T47D (cell line): ENCODE measurements at regions not wholly inside any gene's neighbourhood (a gene's known extent, or its start where the extent isn't known, plus 50 kb on each side); places are given as distances from the start of the nearest gene placed in this dataset.

Experiments
- DNase-seq, 2 experiments: peaks; one replicate each; pipeline versions ENCODE4 v3.0.0 to v3.0.0-alpha.2; 2011 to 2012; ENCODE audit warnings: low read depth in 1 of 2, low spot score in 1 of 2
- JUND ChIP-seq: IDR thresholded peaks from 2 replicates; pipeline ENCODE4 v1.6.1; 2012; ENCODE audit warnings: low read depth
- in situ Hi-C: cut with HindIII; loops from 2 replicates; pipeline ENCODE4 v1.10.0; 2016; ENCODE audit warnings: low sequenced_read_pairs, low pct_unique_long_range_greater_than_20kb

DNA sequence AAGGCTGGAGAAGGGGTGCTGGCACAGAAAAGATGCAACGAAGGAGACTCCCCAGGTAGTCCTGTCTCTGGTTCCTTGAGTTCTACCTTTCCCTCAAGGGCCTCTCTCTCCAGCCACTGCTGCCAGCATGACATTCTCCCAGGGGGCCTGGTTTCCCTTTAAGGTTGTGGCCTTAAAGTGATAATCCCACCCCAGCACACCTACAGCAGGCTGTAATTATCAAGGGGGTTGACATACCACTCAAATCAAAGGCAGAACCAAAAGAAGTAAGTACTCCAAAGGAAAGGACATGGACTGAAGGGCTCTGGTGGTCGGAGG, 84.7 kb upstream of the KCNK12 start:
- TF ChIP-seq JUND: no peak
- in situ Hi-C loops: no loop called here
- no peak for DNase-seq

GRCh38 chr2:47654790-47655562, 84.2 kb upstream of the KCNK12 start:
- DNase-seq: no peak
- TF ChIP-seq JUND: no peak
- in situ Hi-C loops: no loop called here

- in situ Hi-C loops: no loop called here
- no peak for TF ChIP-seq JUND
- no peak for DNase-seq
Measured at GRCh38 chr2:47653902-47654789, 83.4 kb upstream of the KCNK12 start.

GRCh38 chr2:47653036-47653435, 82.3 kb upstream of the KCNK12 start:
- DNase-seq: no peak
- no peak for TF ChIP-seq JUND
- in situ Hi-C loops: no loop called here

DNA sequence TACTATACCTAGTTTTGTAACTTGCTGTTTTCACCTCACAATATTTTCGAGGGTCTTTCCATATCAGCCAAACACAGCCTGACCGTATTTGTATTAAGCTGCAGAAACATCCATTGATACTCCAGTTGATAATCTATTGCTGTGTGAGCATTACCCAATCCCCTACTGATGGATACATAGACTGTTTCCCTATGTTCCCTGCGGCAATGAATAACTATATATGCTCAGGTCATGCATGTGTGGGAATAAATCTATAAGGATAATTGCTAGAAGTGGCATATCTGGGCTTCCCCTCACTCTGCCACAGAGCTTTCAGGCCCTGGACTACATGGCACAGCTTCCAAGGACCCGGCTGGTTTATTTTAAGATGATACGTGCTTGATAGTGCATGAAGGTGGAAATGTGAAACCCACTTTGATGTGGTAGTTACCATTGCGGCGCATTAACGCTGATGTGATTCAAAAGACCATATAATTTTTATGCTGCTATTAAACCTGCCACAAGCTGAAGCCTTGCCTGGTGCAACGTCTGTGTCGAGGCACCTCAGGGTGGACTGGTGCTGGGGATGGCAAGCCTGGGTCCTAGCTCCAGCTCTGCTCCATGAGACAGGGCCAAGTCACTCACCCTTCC, 81.4 kb upstream of the KCNK12 start:
- in situ Hi-C loops: no loop called here
- TF ChIP-seq JUND: no peak
- no peak for DNase-seq

DNA sequence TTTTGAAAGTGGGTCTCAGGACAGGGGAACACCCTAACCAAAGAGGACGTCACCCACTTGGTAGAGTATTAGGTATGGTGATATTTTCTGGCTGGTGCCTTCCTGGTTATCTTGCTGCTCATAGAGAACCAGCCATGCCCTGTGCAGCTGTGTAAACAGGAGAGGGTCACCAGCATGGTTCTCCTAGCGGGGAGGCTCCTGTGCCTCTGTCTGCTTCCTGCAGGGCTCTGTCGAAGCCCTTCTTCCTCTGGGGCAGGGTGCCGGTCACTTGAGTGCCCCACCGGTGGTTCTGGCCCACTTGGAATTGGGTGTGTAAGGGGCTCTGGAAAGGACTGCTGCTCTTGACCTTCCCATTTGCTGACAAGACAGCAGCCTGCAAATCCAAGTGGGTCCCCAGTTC, 80.5 kb upstream of the KCNK12 start:
- TF ChIP-seq JUND: no peak
- in situ Hi-C loops: no loop called here
- DNase-seq: no peak

GRCh38 chr2:47650001-47650535, 79.3 kb upstream of the KCNK12 start:
- in situ Hi-C loops: no loop called here
- TF ChIP-seq JUND: no peak
- DNase-seq: no peak

DNA sequence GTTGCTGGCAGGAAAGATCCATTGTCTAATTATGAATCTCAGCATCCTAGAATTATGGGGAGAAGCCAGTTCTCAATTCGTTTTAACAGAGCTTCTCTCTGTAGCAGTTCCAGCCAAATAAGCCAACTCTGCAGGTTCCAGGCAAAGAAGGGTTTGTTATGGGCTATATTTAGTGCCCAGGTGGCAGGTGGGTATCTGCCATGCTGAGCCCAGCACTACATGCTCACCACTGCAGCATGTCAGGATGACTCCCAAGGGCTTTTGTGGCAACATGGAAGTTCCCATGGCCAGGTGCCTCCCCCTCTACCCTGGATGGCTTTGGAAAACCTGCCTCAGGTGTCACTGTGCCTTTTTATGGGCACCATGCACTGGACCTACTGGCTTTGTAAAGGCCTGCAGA, 74.5 kb upstream of the KCNK12 start:
- DNase-seq: no peak
- no peak for TF ChIP-seq JUND
- in situ Hi-C loops: no loop called here

GRCh38 chr2:47644351-47644750, 73.6 kb upstream of the KCNK12 start:
- no peak for DNase-seq
- in situ Hi-C loops: no loop called here
- TF ChIP-seq JUND: no peak

DNA sequence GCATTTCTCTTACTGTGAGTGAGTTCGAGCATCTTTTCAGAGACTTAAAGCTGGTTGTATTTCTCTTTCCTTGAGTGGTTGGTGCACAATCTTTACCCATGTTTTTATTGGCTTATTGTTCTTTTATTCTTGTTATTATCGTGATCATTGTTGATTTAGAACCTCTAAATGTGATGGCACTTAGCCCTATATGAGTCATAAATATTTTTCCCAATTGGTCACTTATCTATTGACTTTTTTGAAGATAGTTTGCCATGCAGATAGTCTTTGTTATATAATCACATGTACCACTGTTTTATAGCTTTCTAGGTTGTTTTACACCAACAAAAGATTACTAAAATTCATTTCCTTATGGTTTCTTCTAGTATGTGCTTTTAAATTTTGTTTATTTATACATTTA, 70.6 kb upstream of the KCNK12 start:
- no peak for DNase-seq
- in situ Hi-C loops: no loop called here

DNA sequence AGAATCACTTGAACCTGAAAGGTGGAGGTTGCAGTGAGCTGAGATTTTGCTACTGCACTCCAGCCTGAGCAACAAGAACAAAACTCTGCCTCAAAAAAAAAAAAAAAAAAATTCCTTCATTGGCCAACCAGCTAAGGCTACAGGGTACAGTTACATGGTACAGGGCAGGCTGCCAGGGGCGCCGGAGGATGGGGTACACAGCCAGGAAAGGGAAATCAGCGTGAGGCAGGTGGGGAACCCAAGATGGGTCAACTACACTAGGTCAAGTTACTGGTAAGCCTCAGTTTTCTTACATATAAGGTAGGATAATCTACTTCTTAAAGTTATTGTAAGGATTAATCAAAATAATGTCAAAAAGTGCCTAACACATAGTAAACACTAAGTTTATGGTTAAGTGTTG, 69.6 kb upstream of the KCNK12 start:
- no peak for DNase-seq
- in situ Hi-C loops: no loop called here
- no peak for TF ChIP-seq JUND

More for the DNA sequence above, 70.6 kb upstream of the KCNK12 start:
- no peak for TF ChIP-seq JUND

- DNase-seq: no peak
- in situ Hi-C loops: no loop called here
- TF ChIP-seq JUND: no peak
Measured at GRCh38 chr2:47639467-47639866, 68.7 kb upstream of the KCNK12 start.

GRCh38 chr2:47638430-47638829, 67.6 kb upstream of the KCNK12 start:
- no peak for DNase-seq
- no peak for TF ChIP-seq JUND
- in situ Hi-C loops: no loop called here
